ENCODE measurements at regions not wholly inside any gene's neighbourhood (a gene's known extent, or its start where the extent isn't known, plus 50 kb on each side); places are given as distances from the start of the nearest gene placed in this dataset.
"Not testable (repeated sequence)": the region's sequence is repeated elsewhere in the genome, so short reads cannot be mapped to it uniquely, and the experiment has no call there.

DNA sequence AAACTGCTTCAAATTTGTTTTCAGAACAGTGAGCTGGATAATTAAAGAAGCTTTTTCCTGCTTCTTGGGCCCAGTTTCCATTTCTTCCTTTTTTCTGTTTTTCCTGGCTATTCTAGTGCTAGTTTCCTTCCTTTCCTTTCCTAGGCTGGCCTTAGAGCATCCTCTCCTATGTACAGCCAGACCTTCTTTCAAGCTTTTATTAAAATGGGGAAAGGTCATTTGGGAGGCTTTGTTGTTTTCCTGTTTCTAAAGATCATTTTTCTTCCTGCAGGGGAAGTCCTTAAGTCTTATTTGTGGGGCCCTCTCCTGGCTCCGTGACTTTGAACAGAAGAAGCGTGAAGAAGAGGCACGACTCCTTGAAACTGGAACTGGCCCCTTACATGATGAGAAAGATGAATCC is 85.2 kb upstream of the PZP start:
- TF ChIP-seq, protein P1, sequence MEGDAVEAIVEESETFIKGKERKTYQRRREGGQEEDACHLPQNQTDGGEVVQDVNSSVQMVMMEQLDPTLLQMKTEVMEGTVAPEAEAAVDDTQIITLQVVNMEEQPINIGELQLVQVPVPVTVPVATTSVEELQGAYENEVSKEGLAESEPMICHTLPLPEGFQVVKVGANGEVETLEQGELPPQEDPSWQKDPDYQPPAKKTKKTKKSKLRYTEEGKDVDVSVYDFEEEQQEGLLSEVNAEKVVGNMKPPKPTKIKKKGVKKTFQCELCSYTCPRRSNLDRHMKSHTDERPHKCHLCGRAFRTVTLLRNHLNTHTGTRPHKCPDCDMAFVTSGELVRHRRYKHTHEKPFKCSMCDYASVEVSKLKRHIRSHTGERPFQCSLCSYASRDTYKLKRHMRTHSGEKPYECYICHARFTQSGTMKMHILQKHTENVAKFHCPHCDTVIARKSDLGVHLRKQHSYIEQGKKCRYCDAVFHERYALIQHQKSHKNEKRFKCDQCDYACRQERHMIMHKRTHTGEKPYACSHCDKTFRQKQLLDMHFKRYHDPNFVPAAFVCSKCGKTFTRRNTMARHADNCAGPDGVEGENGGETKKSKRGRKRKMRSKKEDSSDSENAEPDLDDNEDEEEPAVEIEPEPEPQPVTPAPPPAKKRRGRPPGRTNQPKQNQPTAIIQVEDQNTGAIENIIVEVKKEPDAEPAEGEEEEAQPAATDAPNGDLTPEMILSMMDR (IDR thresholded peaks at IDR 0.05 in 4 of 5, conservative IDR thresholded peaks at IDR 0.05 in 1 of 5): not testable (repeated sequence)
- not testable (repeated sequence) for TF ChIP-seq POLR2A (IDR thresholded peaks at IDR 0.05)

Measured in gastrocnemius medialis (tissue), 4 donors.